IMR-90 (cell line): ENCODE measurements at regions not wholly inside any gene's neighbourhood (a gene's known extent, or its start where the extent isn't known, plus 50 kb on each side); places are given as distances from the start of the nearest gene placed in this dataset.

ENCODE experiments used
- ATAC-seq: fragments of 200-7000 bp; cut with Tn5 transposase; 2 replicates; pipeline ENCODE4 v1.9.1; 2020; ENCODE audit warnings: low read depth, mild to moderate bottlenecking, moderate library complexity
- BruUV-seq: library from RNA; stranded (reverse); fragments of 400-500 nt; replicated peaks from 2 replicates; lab custom pipeline; 2021; lab: Mats Ljungman, UMichigan
- CTCF ChIA-PET: fragments of 300-600 bp; formaldehyde crosslinking; extraction: SDS; loops from one replicate; lab custom pipeline; 2021; ENCODE audit warnings: antibody characterized with exemption; lab: Yijun Ruan, JAX
- POLR2A ChIA-PET: fragments of 300-600 bp; sonication (Branson Sonifier 250); formaldehyde crosslinking; loops from one replicate; lab custom pipeline; 2022; ENCODE audit warnings: antibody characterized with exemption; ENCODE audit not compliant: unreplicated experiment; lab: Charles Lee
- DNase-seq: peaks from one replicate; pipeline ENCODE4 v3.0.0; 2013
- H2AFZ ChIP-seq: replicated peaks from 2 replicates; pipeline ENCODE3; 2013; ENCODE audit warnings: low read length, mild to moderate bottlenecking; ENCODE audit not compliant: poor library complexity
- H2AK5ac ChIP-seq: 2 replicates; pipeline ENCODE4 v1.6.1; 2013; ENCODE audit warnings: low read depth, low read length, inconsistent platforms
- H2AK9ac ChIP-seq: replicated peaks from 2 replicates; pipeline ENCODE3; 2013; ENCODE audit warnings: mild to moderate bottlenecking, low read depth, low read length, moderate library complexity; ENCODE audit not compliant: poor library complexity
- H2BK120ac ChIP-seq: 2 replicates; pipeline ENCODE4 v1.6.1; 2013; ENCODE audit warnings: low read depth, low read length, inconsistent platforms
- H2BK15ac ChIP-seq: 3 replicates; pipeline ENCODE4 v1.6.1; 2013; ENCODE audit warnings: low read depth, low read length, inconsistent platforms
- H2BK20ac ChIP-seq: 2 replicates; pipeline ENCODE4 v1.6.1; 2013; ENCODE audit warnings: low read depth, mild to moderate bottlenecking, inconsistent platforms, low read length, moderate library complexity
- H2BK5ac ChIP-seq: 2 replicates; pipeline ENCODE4 v1.6.1; 2013; ENCODE audit warnings: mild to moderate bottlenecking, low read depth, low read length, inconsistent platforms; ENCODE audit not compliant: poor library complexity, severe bottlenecking
- H3K14ac ChIP-seq: replicated peaks from 2 replicates; pipeline ENCODE4 v1.6.1; 2013; ENCODE audit warnings: low read depth, low read length, inconsistent platforms
- H3K18ac ChIP-seq: 2 replicates; pipeline ENCODE4 v1.6.1; 2013; ENCODE audit warnings: low read depth, low read length, control low read depth
- H3K23ac ChIP-seq: 2 replicates; pipeline ENCODE4 v1.6.1; 2013; ENCODE audit warnings: low read depth, low read length, inconsistent platforms
- H3K27ac ChIP-seq: 2 replicates; pipeline ENCODE4 v1.5.1; 2013; ENCODE audit warnings: mild to moderate bottlenecking, control low read depth, low read length; ENCODE audit not compliant: insufficient read depth
- H3K27me3 ChIP-seq: 2 replicates; pipeline ENCODE4 v1.6.1; 2013; ENCODE audit warnings: low read length; ENCODE audit not compliant: control insufficient read depth, insufficient read depth
- H3K36me3 ChIP-seq: 2 replicates; pipeline ENCODE4 v1.6.1; 2013; ENCODE audit warnings: low read length, mixed read lengths; ENCODE audit not compliant: control insufficient read depth, insufficient read depth
- H3K4ac ChIP-seq: 2 replicates; pipeline ENCODE4 v1.6.1; 2013; ENCODE audit warnings: low read depth, low read length, inconsistent platforms
- H3K4me1 ChIP-seq: 2 replicates; pipeline ENCODE4 v1.6.1; 2013; ENCODE audit warnings: low read length, mixed read lengths; ENCODE audit not compliant: control insufficient read depth, insufficient read depth
- H3K4me2 ChIP-seq: 2 replicates; pipeline ENCODE4 v1.6.1; 2013; ENCODE audit warnings: low read depth, mild to moderate bottlenecking, control low read depth, low read length, moderate library complexity
- H3K4me3 ChIP-seq: 2 replicates; pipeline ENCODE4 v1.5.1; 2013; ENCODE audit warnings: low read depth, mild to moderate bottlenecking, control low read depth, low read length, moderate library complexity; ENCODE audit not compliant: insufficient read depth
- H3K56ac ChIP-seq: 2 replicates; pipeline ENCODE4 v1.6.1; 2013; ENCODE audit warnings: low read length, inconsistent platforms; ENCODE audit not compliant: insufficient read depth; ENCODE audit errors: extremely low read depth
- H3K79me1 ChIP-seq, 2 experiments: 2 replicates each; pipeline ENCODE4 v1.6.1; 2013; ENCODE audit warnings: low read length in 2 of 2, inconsistent platforms in 1 of 2, low read depth in 1 of 2
- H3K9ac ChIP-seq: 2 replicates; pipeline ENCODE4 v1.6.1; 2013; ENCODE audit warnings: low read depth, low read length, control low read depth
- H3K9me1 ChIP-seq: 2 replicates; pipeline ENCODE4 v1.6.1; 2013; ENCODE audit warnings: low read length, inconsistent platforms; ENCODE audit not compliant: insufficient read depth
- H3K9me3 ChIP-seq: 2 replicates; pipeline ENCODE4 v1.6.1; 2013; ENCODE audit warnings: low read length; ENCODE audit not compliant: control insufficient read depth, insufficient read depth
- H4K20me1 ChIP-seq: 2 replicates; pipeline ENCODE4 v1.6.1; 2013; ENCODE audit warnings: low read length, inconsistent platforms; ENCODE audit not compliant: insufficient read depth
- H4K5ac ChIP-seq: 2 replicates; pipeline ENCODE4 v1.6.1; 2013; ENCODE audit warnings: mild to moderate bottlenecking, low read depth, low read length, control low read depth
- H4K8ac ChIP-seq, 2 experiments: 2 replicates each; pipeline ENCODE4 v1.6.1; 2013; ENCODE audit warnings: low read depth in 2 of 2, low read length in 2 of 2, control low read depth in 1 of 2, inconsistent platforms in 1 of 2
- H4K91ac ChIP-seq: 2 replicates; pipeline ENCODE4 v1.6.1; 2013; ENCODE audit warnings: low read depth, low read length, inconsistent platforms; ENCODE audit not compliant: insufficient read depth
- BHLHE40 ChIP-seq: fragments of 150-350 bp; IDR thresholded peaks from 2 replicates; pipeline ENCODE4 v1.6.1; 2016; ENCODE audit warnings: mild to moderate bottlenecking, low read depth, low read length
- CEBPB ChIP-seq: IDR thresholded peaks from 2 replicates; pipeline ENCODE4 v1.6.1; 2012; ENCODE audit warnings: low read depth, low read length, improper control_type of control experiment
- CHD1 ChIP-seq: IDR thresholded peaks from 2 replicates; pipeline ENCODE4 v1.6.1; 2012; ENCODE audit warnings: low read depth, low read length, improper control_type of control experiment
- MAZ ChIP-seq: IDR thresholded peaks from 2 replicates; pipeline ENCODE4 v1.6.1; 2012; ENCODE audit warnings: low read depth, mild to moderate bottlenecking, low read length, improper control_type of control experiment, moderate library complexity, borderline replicate concordance
- MXI1 ChIP-seq: IDR thresholded peaks from 2 replicates; pipeline ENCODE4 v1.6.1; 2012; ENCODE audit warnings: low read depth, mild to moderate bottlenecking, low read length, moderate library complexity, borderline replicate concordance
- NFE2L2 ChIP-seq: fragments of 150-350 bp; IDR thresholded peaks from 2 replicates; pipeline ENCODE4 v1.6.1; 2016; ENCODE audit warnings: low read depth, mild to moderate bottlenecking, low read length
- RAD21 ChIP-seq: IDR thresholded peaks from 2 replicates; pipeline ENCODE4 v1.6.1; 2012; ENCODE audit warnings: low read length, improper control_type of control experiment
- RFX5 ChIP-seq: IDR thresholded peaks from 2 replicates; pipeline ENCODE4 v1.8.0; 2012; ENCODE audit warnings: low read depth, mild to moderate bottlenecking, low read length, moderate library complexity
- SMC3 ChIP-seq: fragments of 150-350 bp; IDR thresholded peaks from 2 replicates; pipeline ENCODE4 v1.6.1; 2016; ENCODE audit warnings: low read depth, mild to moderate bottlenecking, antibody characterized with exemption, low read length, moderate library complexity
- WGBS, 2 experiments: methylation state at CpG; one replicate each; pipeline versions ENCODE4 v1.1.5 to v1.1.7; 2013; ENCODE audit warnings: missing lambda C conversion rate in 2 of 2; ENCODE audit not compliant: insufficient read length in 1 of 2; ENCODE audit errors: extremely low coverage in 2 of 2; 5-methylcytosine and 5-hydroxymethylcytosine counted together
- dilution Hi-C: fragments of 300-500 bp; cut with HindIII; formaldehyde crosslinking; loops from one replicate; pipeline ENCODE4 v1.14.3; 2018; ENCODE audit warnings: low sequenced_read_pairs; ENCODE audit not compliant: unreplicated experiment
- in situ Hi-C: fragments of 300-500 bp; cut with MboI; formaldehyde crosslinking; loops from 3 replicates; pipeline ENCODE4 v1.14.3; 2019; ENCODE audit warnings: low sequenced_read_pairs, inconsistent platforms, mixed read lengths
- intact Hi-C: fragments of 100-400 bp; cut with micrococcal nuclease; formaldehyde crosslinking; loops from 2 replicates; pipeline ENCODE4 v1.10.0; 2022
- TF ChIP-seq, protein P1 (sequence below): fragments of 150-350 bp; IDR thresholded peaks from 2 replicates; pipeline ENCODE4 v1.6.1; 2016; ENCODE audit warnings: low read depth, mild to moderate bottlenecking, low read length, moderate library complexity, borderline replicate concordance

- no peak overlapping the region for H3K27ac ChIP-seq
- no peak overlapping the region for H2AK9ac ChIP-seq
- no peak overlapping the region for H2BK15ac ChIP-seq
- no peaks in the 10 kb centered on the region for H4K20me1 ChIP-seq
- no peak overlapping the region for H2AFZ ChIP-seq
- H3K4me2 ChIP-seq: no peak overlapping the region
- H3K56ac ChIP-seq: no peak overlapping the region
- WGBS, 2 experiments: no CpG with 5 or more reads among the region's 4 CpGs
- no peaks in the 10 kb centered on the region; the same call in none of the 2 replicates for H3K27me3 ChIP-seq
- TF ChIP-seq RAD21 (no peak), CEBPB (no peak), CHD1 (no peak), MXI1 (no peak), RFX5 (no peak), NFE2L2 (no peak), SMC3 (no peak), MAZ (no peak), BHLHE40 (no peak)
- TF ChIP-seq, protein P1, sequence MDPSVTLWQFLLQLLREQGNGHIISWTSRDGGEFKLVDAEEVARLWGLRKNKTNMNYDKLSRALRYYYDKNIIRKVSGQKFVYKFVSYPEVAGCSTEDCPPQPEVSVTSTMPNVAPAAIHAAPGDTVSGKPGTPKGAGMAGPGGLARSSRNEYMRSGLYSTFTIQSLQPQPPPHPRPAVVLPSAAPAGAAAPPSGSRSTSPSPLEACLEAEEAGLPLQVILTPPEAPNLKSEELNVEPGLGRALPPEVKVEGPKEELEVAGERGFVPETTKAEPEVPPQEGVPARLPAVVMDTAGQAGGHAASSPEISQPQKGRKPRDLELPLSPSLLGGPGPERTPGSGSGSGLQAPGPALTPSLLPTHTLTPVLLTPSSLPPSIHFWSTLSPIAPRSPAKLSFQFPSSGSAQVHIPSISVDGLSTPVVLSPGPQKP: no peak
- no peak overlapping the region for H2BK5ac ChIP-seq
- H3K4me3 ChIP-seq: no peak overlapping the region
- in situ Hi-C loops: no loop called here
- BruUV-seq: no TSS peak
- no peaks in the 10 kb centered on the region for H3K9me1 ChIP-seq
- no peaks in the 10 kb centered on the region for H3K4me1 ChIP-seq
- DNase-seq (no peak), ATAC-seq (no peak)
- intact Hi-C loops: no loop called here
- CTCF ChIA-PET: interaction anchor here (0.6 kb wide), 1 partner anchor 376 kb away, joined by 4 read pairs; no protein-coding TSS in a partner anchor
- no peak overlapping the region for H3K9ac ChIP-seq
- no peak overlapping the region for H4K91ac ChIP-seq
- no peaks in the 10 kb centered on the region for H3K9me3 ChIP-seq
- no peaks in the 10 kb centered on the region for H3K79me1 ChIP-seq
- no peak overlapping the region for H2AK5ac ChIP-seq
- no peak overlapping the region for H3K18ac ChIP-seq
- H3K14ac ChIP-seq: no peak overlapping the region
- POLR2A ChIA-PET: no interaction called here
- no peak overlapping the region for H2BK120ac ChIP-seq
- no peak overlapping the region for H2BK20ac ChIP-seq
- no peak overlapping the region for H4K8ac ChIP-seq
- dilution Hi-C loops: no loop called here
- no peaks in the 10 kb centered on the region for H3K36me3 ChIP-seq
- no peak overlapping the region for H3K23ac ChIP-seq
- H3K4ac ChIP-seq: no peak overlapping the region
- H4K5ac ChIP-seq: no peak overlapping the region
Measured at GRCh38 chr4:78990938-78991810, 51.9 kb upstream of the PAQR3 start.
